GM18505 (cell line): ENCODE measurements at regions not wholly inside any gene's neighbourhood (a gene's known extent, or its start where the extent isn't known, plus 50 kb on each side); places are given as distances from the start of the nearest gene placed in this dataset.

Source experiments
- ATAC-seq: cut with Tn5 transposase; IDR thresholded peaks from one replicate; pipeline ENCODE4 v1.9.1; 2021; ENCODE audit not compliant: unreplicated experiment
- POLR2A ChIP-seq: IDR thresholded peaks from 4 replicates; pipeline ENCODE4 v1.6.1; 2011; ENCODE audit warnings: borderline replicate concordance; ENCODE audit not compliant: insufficient read depth, insufficient read length; ENCODE audit errors: extremely low read depth

- TF ChIP-seq POLR2A: no peak
- ATAC-seq: no peak
These were observed 127.0 kb downstream of the CHSY1 start for GRCh38 chr15:101124731-101125451.

GRCh38 chr15:101123222-101123910, 128.5 kb downstream of the CHSY1 start:
- no peak for TF ChIP-seq POLR2A
- ATAC-seq: no peak

GRCh38 chr15:101122806-101123205, 129.0 kb downstream of the CHSY1 start:
- no peak for ATAC-seq
- TF ChIP-seq POLR2A: no peak

GRCh38 chr15:101122266-101122665, 129.6 kb downstream of the CHSY1 start:
- TF ChIP-seq POLR2A: no peak
- no peak for ATAC-seq

- TF ChIP-seq POLR2A: no peak
- ATAC-seq: peak; percentile 72
These were observed 130.2 kb downstream of the CHSY1 start for GRCh38 chr15:101121511-101122090.

GRCh38 chr15:101120987-101121386, 130.9 kb downstream of the CHSY1 start:
- no peak for ATAC-seq
- TF ChIP-seq POLR2A: no peak

- no peak for TF ChIP-seq POLR2A
- ATAC-seq: no peak
These were observed 131.4 kb downstream of the CHSY1 start for GRCh38 chr15:101120473-101120872.
